Breast epithelium (tissue), 4 donors: ENCODE measurements at regions not wholly inside any gene's neighbourhood (a gene's known extent, or its start where the extent isn't known, plus 50 kb on each side); places are given as distances from the start of the nearest gene placed in this dataset.

Experiments used
- DNase-seq, 2 donors: peaks; one replicate each; pipeline ENCODE4 v3.0.0-alpha.2; 2019; ENCODE audit warnings: low spot score in 2 of 2
- H3K27ac ChIP-seq, 2 donors: fragments of 200-600 bp; sonication (generic) in 1 of 2; one replicate each; pipeline ENCODE4 v1.5.1; 2016 to 2019; ENCODE audit warnings: mild to moderate bottlenecking in 1 of 2
- H3K27me3 ChIP-seq, 2 donors: fragments of 200-600 bp; sonication (generic) in 1 of 2; one replicate each; pipeline versions ENCODE4 v1.5.1 to v1.6.0; 2017 to 2019; ENCODE audit warnings: control low read depth in 1 of 2, mild to moderate bottlenecking in 1 of 2
- H3K36me3 ChIP-seq: fragments of 200-600 bp; one replicate; pipeline ENCODE4 v1.5.1; 2019
- H3K4me1 ChIP-seq, 2 donors: fragments of 200-600 bp; sonication (generic); one replicate each; pipeline ENCODE4 v1.5.1; 2016 to 2019; ENCODE audit warnings: control low read depth in 1 of 2
- H3K4me3 ChIP-seq, 3 donors: fragments of 200-600 bp; sonication (generic); 1 replicate in 2 of 3; 2 replicates in 1 of 3; pipeline ENCODE4 v1.5.1; 2016 to 2019; ENCODE audit warnings: mild to moderate bottlenecking in 3 of 3, moderate library complexity in 2 of 3
- H3K9me3 ChIP-seq, 2 donors: fragments of 200-600 bp; sonication (generic) in 1 of 2; one replicate each; pipeline ENCODE4 v1.5.1; 2016 to 2019; ENCODE audit warnings: control low read depth in 1 of 2
- CTCF ChIP-seq, 3 donors: fragments of 450-650 bp; IDR thresholded peaks; one replicate each; pipeline ENCODE4 v1.5.1; 2016 to 2017; ENCODE audit warnings: antibody characterized with exemption in 3 of 3, mild to moderate bottlenecking in 3 of 3, moderate library complexity in 3 of 3
- POLR2A ChIP-seq: fragments of 450-650 bp; IDR thresholded peaks from one replicate; pipeline ENCODE4 v1.6.1; 2016; ENCODE audit warnings: antibody characterized with exemption, mild to moderate bottlenecking, moderate library complexity
- POLR2AphosphoS5 ChIP-seq, 3 donors: sonication (generic); formaldehyde crosslinking; IDR thresholded peaks; one replicate each; pipeline ENCODE4 v1.6.1; 2017; ENCODE audit warnings: antibody characterized with exemption in 3 of 3
- intact Hi-C: fragments of 100-400 bp; cut with DNase I; formaldehyde crosslinking; loops from one replicate; pipeline ENCODE4 v1.15.1; 2023; ENCODE audit warnings: low total_unique reads

- no peak overlapping the region for H3K4me3 ChIP-seq
- intact Hi-C loops, result no loop called here
- TF ChIP-seq POLR2A, result no peak
- no peak for TF ChIP-seq CTCF (IDR thresholded peaks at IDR 0.05)
- no peak overlapping the region for H3K27ac ChIP-seq
- no peak for DNase-seq
- H3K4me1 ChIP-seq, result no peaks in the 10 kb centered on the region
- H3K9me3 ChIP-seq, result no peaks in the 10 kb centered on the region
- H3K36me3 ChIP-seq, result no peaks in the 10 kb centered on the region
- no peaks in the 10 kb centered on the region for H3K27me3 ChIP-seq
Observed at GRCh38 chr11:23696688-23697415, 800.0 kb upstream of the LUZP2 start.

GRCh38 chr11:23704183-23704582, 792.7 kb upstream of the LUZP2 start:
- Histone ChIP-seq H3K4me3 (no peak overlapping the region), H3K9me3 (no peaks in the 10 kb centered on the region), H3K4me1 (no peaks in the 10 kb centered on the region), H3K27ac (no peak overlapping the region), H3K36me3 (no peaks in the 10 kb centered on the region), H3K27me3 (no peaks in the 10 kb centered on the region)
- TF ChIP-seq CTCF (IDR thresholded peaks at IDR 0.05) (no peak), POLR2AphosphoS5 (IDR thresholded peaks at IDR 0.05) (no peak), POLR2A (no peak)
- intact Hi-C loops, result no loop called here
- no peak for DNase-seq

GRCh38 chr11:23711981-23712380, 784.9 kb upstream of the LUZP2 start:
- intact Hi-C loops, result no loop called here
- DNase-seq, result no peak
- no peaks in the 10 kb centered on the region for H3K27me3 ChIP-seq
- no peaks in the 10 kb centered on the region for H3K9me3 ChIP-seq
- no peaks in the 10 kb centered on the region for H3K4me1 ChIP-seq
- TF ChIP-seq POLR2AphosphoS5 (IDR thresholded peaks at IDR 0.05) (no peak), CTCF (IDR thresholded peaks at IDR 0.05) (no peak), POLR2A (no peak)
- H3K36me3 ChIP-seq, result no peaks in the 10 kb centered on the region
- no peak overlapping the region for H3K4me3 ChIP-seq
- no peak overlapping the region for H3K27ac ChIP-seq

GRCh38 chr11:23719016-23719415, 777.8 kb upstream of the LUZP2 start:
- TF ChIP-seq POLR2A (no peak), POLR2AphosphoS5 (IDR thresholded peaks at IDR 0.05) (no peak), CTCF (IDR thresholded peaks at IDR 0.05) (no peak)
- DNase-seq, result no peak
- intact Hi-C loops, result no loop called here
- Histone ChIP-seq H3K9me3 (peaks cover 0 to 3% of the 10 kb centered on the region in 2 donors), H3K4me3 (no peak overlapping the region), H3K27me3 (no peaks in the 10 kb centered on the region), H3K27ac (no peak overlapping the region), H3K36me3 (no peaks in the 10 kb centered on the region), H3K4me1 (no peaks in the 10 kb centered on the region)

- H3K36me3 ChIP-seq, result no peaks in the 10 kb centered on the region
- no peak overlapping the region for H3K27ac ChIP-seq
- intact Hi-C loops, result no loop called here
- no peak overlapping the region for H3K4me3 ChIP-seq
- TF ChIP-seq POLR2AphosphoS5 (IDR thresholded peaks at IDR 0.05) (no peak), CTCF (IDR thresholded peaks at IDR 0.05) (no peak), POLR2A (no peak)
- no peaks in the 10 kb centered on the region for H3K27me3 ChIP-seq
- H3K4me1 ChIP-seq, result no peaks in the 10 kb centered on the region
- no peak for DNase-seq
- H3K9me3 ChIP-seq, result no peaks in the 10 kb centered on the region
Observed at GRCh38 chr11:23723861-23724260, 773.0 kb upstream of the LUZP2 start.
